ENCODE measurements at regions not wholly inside any gene's neighbourhood (a gene's known extent, or its start where the extent isn't known, plus 50 kb on each side); places are given as distances from the start of the nearest gene placed in this dataset.

GRCh38 chr3:157746391-157746790 lies 243.2 kb upstream of the VEPH1 start:
- no peak for DNase-seq (ENCODE audit: low read depth in 1 of 2, low spot score in 1 of 2)

DNA sequence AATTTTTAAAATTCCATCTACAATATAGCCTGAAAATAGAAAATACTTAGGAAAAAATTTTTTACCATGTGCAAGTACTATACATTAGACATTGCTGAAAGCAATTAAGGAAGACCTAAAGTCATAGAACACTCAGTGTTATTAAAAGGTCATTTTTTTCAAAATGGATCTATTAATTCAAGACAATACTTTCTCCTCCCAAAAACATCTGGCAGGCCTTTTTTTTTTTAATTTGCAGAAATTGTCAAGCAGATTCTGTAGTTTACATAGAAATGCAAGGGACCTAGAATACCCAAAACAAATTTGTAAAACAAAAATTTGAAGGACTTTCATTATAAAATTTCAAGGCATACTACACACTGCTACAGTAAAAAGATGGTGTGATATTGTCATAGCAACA lies 238.4 kb upstream of the VEPH1 start:
- no peak for DNase-seq (ENCODE audit: low read depth in 1 of 2, low spot score in 1 of 2)

- no peak for DNase-seq (ENCODE audit: low read depth in 1 of 2, low spot score in 1 of 2)
Measured at GRCh38 chr3:157738441-157738840, 235.2 kb upstream of the VEPH1 start.

DNA sequence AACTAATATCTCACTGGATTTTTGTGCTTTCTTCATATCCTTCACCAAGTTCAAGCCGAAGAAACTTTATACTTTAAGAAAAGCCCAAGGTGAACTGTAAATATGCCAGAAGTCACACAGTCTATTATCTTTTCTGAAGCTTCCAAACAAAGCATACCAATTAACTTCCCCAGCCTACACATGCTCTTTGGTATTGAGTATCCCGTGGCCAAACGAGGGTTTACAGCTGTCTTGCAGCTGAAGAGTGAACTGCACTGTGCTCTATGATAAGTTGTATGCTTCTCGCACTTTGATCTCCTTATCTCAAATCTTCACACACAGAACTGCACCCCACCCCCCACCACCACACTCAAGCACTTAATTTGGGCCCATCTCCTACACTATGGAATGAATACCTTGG lies 215.6 kb upstream of the VEPH1 start:
- no peak for DNase-seq (ENCODE audit: low read depth in 1 of 2, low spot score in 1 of 2)

DNA sequence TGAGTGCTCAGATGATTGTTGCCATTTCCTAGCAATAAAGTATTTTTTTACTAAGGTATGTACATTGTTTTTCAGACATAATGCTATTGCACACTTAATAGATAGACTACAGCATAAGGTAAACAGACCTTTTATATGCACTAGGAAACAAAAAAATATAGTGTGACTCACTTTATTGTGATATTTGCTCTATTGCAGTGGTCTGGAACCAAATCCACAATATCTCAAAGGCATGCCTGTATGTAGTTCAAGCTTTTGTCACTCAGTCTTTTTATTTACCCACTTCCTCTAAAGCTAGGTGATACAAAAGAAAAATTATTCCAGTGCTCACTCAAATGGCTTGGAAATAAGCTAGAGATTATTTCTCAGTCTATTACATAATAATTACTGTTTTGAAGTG lies 209.9 kb upstream of the VEPH1 start:
- DNase-seq (ENCODE audit: low read depth in 1 of 2, low spot score in 1 of 2) = no peak

DNA sequence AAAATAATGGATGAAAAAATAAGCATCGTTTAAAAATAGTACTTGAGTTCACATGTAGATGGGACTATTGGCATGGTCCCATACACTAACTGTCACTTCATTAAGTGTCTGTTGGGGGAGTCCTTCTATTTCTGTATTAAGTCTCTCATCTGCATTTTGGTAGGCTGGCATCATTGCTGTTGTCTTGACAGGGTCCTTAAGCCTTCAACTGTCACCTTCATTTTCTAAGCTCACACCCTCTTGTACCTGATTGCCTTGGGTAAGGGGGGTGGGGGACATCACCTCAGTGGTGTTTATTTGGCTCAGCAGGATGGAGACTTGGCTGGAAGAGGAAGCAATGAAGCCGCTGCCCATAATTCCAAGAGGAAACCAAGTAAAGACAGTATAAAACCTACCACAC lies 202.0 kb upstream of the VEPH1 start:
- no peak for DNase-seq (ENCODE audit: low read depth in 1 of 2, low spot score in 1 of 2)

GRCh38 chr3:157700405-157700804 lies 197.2 kb upstream of the VEPH1 start:
- DNase-seq (ENCODE audit: low read depth in 1 of 2, low spot score in 1 of 2) = no peak

DNA sequence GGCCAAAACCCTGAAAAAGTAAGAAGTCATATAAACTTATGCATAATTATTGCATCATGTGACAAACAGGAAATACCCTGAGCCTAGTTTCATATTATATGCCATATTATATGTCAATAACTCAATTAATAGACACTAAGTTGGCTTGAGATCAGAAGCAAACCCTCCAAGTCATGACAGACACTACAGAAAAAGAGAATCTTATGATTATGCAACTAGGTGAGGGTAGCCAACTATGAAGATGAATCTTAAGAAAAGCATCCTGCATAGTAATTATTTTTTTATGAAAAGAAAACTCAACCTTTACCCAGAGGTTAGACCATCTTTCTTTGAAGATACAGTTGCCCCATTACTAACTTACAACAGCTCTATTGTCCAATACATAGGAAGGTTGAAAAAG lies 192.4 kb upstream of the VEPH1 start:
- no peak for DNase-seq (ENCODE audit: low read depth in 1 of 2, low spot score in 1 of 2)

DNA sequence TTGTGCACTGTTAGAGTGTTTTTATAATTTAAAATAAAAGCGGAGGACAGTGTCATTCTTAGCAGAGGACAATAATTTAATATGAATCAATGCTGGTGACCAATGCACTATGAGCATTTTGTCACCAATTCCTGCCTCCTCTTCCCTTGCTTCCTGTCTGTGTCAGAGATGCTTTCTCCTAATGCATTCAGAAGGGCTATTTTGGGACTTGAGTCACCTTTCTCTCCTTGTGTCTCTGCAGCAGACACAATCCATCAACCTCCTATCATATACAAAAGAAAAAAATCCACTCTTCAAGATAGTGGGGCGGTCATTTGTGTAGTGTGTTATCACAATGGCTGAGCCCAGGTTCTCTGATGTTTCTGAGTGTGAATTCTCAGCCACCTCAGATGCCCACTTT lies 191.9 kb upstream of the VEPH1 start:
- DNase-seq (ENCODE audit: low read depth in 1 of 2, low spot score in 1 of 2) = no peak

- DNase-seq (ENCODE audit: low read depth in 1 of 2, low spot score in 1 of 2) = no peak
Measured at GRCh38 chr3:157693762-157694161, 190.5 kb upstream of the VEPH1 start.

GRCh38 chr3:157692468-157692867 lies 189.3 kb upstream of the VEPH1 start:
- DNase-seq (ENCODE audit: low read depth in 1 of 2, low spot score in 1 of 2) = no peak

GRCh38 chr3:157683668-157684067 lies 180.5 kb upstream of the VEPH1 start:
- DNase-seq (ENCODE audit: low read depth in 1 of 2, low spot score in 1 of 2) = no peak

- DNase-seq (ENCODE audit: low read depth in 1 of 2, low spot score in 1 of 2) = no peak
Measured at GRCh38 chr3:157672061-157672460, 168.8 kb upstream of the VEPH1 start.

- DNase-seq (ENCODE audit: low read depth in 1 of 2, low spot score in 1 of 2) = no peak
Measured at GRCh38 chr3:157671656-157672055, 168.4 kb upstream of the VEPH1 start.

DNA sequence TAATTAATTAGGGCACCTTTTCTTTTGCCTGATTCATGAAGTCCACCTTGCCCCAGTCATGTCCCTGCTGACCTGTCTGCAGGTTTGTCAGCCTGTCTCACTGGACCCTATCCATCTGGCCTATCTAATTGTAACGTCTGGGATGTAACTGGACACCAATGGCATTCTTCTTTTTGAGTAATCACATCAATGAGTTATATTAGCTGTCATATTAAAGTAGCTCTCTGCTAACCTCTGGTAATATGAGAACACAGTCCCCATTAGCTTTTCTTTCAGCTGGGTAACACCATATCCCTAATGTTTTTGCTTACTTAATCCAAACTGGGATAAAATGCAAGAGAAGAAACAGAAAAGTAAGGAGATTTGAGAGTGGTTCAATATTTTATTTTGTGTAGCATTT lies 166.2 kb upstream of the VEPH1 start:
- DNase-seq (ENCODE audit: low read depth in 1 of 2, low spot score in 1 of 2) = no peak

DNA sequence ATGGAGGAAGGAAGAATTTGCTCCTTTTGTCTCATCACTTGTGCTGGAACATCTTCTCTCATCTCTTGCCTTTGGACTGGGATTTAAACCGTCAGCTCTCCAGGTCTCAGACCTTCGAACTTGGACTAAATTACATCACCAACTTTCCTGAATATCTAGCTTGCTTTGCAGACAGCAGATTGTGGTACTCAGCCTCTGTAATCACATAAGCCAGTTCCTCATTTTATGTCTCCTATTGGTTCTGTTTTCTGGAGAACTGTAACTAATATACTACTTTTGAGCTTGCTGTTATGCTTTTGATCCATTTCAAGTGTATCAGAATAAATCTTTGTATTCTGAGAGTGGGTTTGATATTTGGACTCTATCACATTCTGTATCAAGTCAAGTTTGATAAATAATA lies 164.3 kb upstream of the VEPH1 start:
- DNase-seq (ENCODE audit: low read depth in 1 of 2, low spot score in 1 of 2) = no peak

GRCh38 chr3:157662171-157662570 lies 159.0 kb upstream of the VEPH1 start:
- no peak for DNase-seq (ENCODE audit: low read depth in 1 of 2, low spot score in 1 of 2)

- DNase-seq (ENCODE audit: low read depth in 1 of 2, low spot score in 1 of 2) = no peak
Measured at GRCh38 chr3:157660847-157661246, 157.6 kb upstream of the VEPH1 start.

GRCh38 chr3:157652366-157652765 lies 149.2 kb upstream of the VEPH1 start:
- no peak for DNase-seq (ENCODE audit: low read depth in 1 of 2, low spot score in 1 of 2)

DNA sequence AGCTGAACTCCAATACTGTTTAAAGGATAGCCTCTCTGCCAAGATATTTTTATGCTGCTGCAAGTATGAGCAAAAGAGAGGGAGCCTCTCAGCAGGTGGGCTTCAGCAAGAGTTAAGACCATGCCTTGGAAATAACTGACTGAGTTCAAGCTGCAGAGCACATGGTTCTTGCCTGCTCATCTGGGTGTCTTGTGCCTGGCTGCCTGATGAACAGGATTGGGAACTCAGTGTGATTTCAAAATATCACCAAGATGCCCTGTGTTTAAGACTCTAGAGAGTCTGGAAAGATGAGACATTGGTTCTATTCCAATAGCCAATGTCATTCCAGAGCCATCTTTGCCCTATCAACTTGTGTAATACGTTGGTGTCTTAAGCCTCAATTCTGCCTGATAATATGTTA lies 147.5 kb upstream of the VEPH1 start:
- no peak for DNase-seq (ENCODE audit: low read depth in 1 of 2, low spot score in 1 of 2)

GRCh38 chr3:157650172-157650571 lies 147.0 kb upstream of the VEPH1 start:
- no peak for DNase-seq (ENCODE audit: low read depth in 1 of 2, low spot score in 1 of 2)

- no peak for DNase-seq (ENCODE audit: low read depth in 1 of 2, low spot score in 1 of 2)
Measured at GRCh38 chr3:157649511-157649910, 146.3 kb upstream of the VEPH1 start.

GRCh38 chr3:157647820-157648219 lies 144.6 kb upstream of the VEPH1 start:
- DNase-seq (ENCODE audit: low read depth in 1 of 2, low spot score in 1 of 2) = no peak

- DNase-seq (ENCODE audit: low read depth in 1 of 2, low spot score in 1 of 2) = no peak
Measured at GRCh38 chr3:157639756-157640426, 136.7 kb upstream of the VEPH1 start.

All from stimulated activated CD4-positive, alpha-beta T cell treated with anti-CD3 and anti-CD28 coated beads, Interleukin-15, amount 100 ng/mL, for 1 hour (primary cell).